NCI-H2227 (cell line): ENCODE measurements at regions not wholly inside any gene's neighbourhood (a gene's known extent, or its start where the extent isn't known, plus 50 kb on each side); places are given as distances from the start of the nearest gene placed in this dataset.
"Not testable (repeated sequence)": the region's sequence is repeated elsewhere in the genome, so short reads cannot be mapped to it uniquely, and the experiment has no call there.

ENCODE experiments used
- DNase-seq: peaks from one replicate; lab custom pipeline; 2025; ENCODE audit not compliant: unreplicated experiment; lab: John Stamatoyannopoulos, UW

DNA sequence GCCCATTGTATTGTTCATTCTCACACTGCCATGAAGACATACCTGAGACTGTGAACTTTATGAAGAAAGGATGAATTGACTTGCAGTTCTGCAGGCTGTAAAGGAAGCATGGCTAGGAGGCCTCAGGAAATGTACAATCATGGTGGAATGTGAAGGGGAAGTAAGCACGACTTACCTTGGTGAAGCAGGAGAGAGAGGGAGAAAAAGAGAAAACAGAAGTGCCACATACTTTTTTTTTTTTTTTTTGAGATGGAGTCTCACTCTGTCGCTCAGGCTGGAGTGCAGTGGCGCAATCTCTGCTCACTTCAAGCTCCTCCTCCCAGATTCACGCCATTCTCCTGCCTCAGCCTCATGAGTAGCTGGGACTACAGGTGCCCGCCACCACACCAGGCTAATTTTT is 871.9 kb upstream of the B3GALT2 start:
- DNase-seq: not testable (repeated sequence)

DNA sequence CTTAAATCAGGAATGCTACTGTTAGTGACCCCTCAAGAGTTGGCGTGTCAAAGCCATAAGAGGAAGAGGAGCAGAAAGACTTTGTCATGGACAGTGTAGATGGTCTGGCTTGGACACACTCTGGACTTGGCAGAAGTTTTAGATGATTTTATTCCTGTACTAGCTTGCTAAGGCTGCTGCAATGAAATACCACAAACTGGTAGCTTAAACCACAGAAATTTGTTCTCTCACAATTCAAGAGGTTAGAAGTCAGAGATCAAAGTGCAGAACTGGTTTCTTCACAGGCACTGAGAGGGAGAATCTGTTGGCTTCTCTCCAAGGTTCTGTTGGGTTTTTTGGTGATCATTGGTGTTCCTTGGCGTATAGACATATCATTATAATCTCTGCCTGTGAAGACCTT is 869.8 kb upstream of the B3GALT2 start:
- no peak for DNase-seq

- no peak for DNase-seq
These were observed 869.1 kb upstream of the B3GALT2 start for GRCh38 chr1:194055536-194055935.

DNA sequence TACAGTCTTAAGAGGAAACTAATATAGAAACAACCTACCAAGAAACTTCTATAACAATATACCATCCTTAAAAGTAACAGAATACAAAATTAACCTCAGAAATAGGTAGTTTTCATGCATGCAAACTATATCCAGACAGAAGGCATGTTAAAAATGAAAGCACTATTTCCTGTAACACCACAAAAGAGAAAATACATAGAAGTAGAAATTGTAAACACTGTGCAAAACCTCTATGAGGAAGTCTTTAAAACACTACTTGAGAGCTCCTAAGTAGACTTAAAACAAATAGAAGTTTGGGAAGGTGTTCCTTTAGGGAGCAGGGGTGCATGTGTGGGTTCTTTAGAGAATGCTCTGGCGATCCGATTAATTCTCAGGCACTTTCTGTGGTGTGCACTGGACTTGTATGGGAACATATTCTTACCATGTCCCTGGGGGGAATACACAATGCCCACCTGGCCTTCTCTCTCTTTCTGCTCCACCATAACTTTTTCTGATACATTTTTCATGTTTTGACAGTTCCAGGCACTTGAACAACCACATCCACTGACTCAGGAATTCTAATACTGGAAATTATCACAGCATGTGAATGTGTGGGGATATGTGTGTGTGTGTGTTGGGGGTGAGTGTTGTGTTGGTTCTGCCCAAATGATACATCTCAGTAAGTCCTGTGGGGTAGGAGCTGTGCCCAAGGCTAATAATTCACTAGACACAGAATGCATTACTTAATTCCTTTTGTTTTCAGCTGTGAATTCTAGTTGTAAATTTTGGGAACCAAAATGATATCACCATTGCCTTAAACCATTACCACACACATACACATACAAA is 866.3 kb upstream of the B3GALT2 start:
- no peak for DNase-seq

DNA sequence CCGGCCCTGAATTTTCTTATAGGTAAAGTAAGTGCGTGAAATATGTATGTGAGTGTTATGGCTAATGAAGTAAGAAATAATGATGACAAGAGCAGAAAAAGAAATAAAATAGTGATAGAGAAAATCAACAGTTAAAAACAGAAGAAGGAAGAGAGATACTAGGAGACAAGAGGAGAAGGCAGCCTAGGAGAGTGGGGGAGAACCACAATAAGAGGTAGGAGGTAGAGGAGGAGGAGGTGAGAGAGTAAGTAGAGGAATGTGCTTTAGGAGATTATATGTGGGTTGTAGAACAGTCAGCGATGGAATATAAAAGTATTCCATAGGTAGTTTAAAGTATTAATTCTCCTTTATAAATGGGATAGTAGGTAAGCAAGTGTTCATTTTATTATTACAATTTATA is 861.5 kb upstream of the B3GALT2 start:
- no peak for DNase-seq

DNA sequence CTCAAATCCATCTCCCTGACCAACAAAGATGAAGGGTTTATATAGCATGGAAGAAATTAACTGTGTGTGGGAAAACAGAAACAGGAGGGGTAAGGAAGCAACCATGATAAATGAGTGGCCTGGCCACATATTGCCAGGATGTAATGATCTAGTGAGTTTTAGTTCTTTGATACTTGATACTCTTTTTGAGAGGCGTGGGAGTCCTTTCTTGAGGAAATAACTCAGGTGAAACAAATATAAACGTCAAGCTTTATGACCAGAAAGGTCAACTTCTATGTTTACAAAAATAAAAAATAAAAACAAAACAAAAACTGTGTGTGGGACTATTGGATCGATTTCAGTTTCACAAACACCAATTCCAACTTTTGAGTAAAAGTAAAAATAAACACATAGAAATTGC is 860.8 kb upstream of the B3GALT2 start:
- DNase-seq: no peak

DNA sequence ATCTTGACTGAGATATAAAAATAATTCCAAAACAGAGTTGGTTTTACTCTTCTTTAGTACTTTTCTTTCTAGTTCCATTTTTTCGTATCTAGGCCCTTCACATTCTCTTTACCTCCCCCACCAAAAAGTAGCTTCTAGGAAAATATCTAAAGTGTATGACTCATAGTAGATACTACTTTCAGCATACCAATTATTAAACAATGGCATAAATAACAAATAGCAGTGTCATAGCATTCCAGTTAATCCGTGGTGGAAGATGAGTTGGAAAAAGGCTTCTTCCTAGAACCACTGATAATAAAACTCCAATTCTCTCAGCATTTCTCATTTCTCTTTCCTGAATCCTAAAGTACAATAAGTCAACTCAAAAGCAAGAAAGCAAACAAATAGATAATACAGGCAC is 859.0 kb upstream of the B3GALT2 start:
- no peak for DNase-seq

DNA sequence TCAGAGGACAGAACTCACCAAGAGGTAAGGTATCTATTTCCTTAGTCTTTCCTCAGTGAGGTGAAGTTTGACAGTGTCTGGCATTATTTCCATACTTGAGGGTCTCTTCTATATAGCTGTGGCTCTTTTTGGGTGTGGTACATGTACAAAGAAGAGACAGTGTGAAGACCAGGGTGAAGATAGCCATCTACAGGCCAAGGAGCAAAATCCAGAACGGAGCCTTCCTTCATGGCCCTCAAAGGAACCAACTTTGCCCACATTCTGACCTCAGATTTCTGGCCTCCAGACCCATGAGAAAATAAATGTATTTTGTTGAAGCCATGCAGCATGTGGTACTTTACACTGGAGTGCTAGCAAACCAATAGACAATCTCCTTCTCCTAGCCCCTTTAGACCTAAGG is 858.5 kb upstream of the B3GALT2 start:
- DNase-seq: no peak

DNA sequence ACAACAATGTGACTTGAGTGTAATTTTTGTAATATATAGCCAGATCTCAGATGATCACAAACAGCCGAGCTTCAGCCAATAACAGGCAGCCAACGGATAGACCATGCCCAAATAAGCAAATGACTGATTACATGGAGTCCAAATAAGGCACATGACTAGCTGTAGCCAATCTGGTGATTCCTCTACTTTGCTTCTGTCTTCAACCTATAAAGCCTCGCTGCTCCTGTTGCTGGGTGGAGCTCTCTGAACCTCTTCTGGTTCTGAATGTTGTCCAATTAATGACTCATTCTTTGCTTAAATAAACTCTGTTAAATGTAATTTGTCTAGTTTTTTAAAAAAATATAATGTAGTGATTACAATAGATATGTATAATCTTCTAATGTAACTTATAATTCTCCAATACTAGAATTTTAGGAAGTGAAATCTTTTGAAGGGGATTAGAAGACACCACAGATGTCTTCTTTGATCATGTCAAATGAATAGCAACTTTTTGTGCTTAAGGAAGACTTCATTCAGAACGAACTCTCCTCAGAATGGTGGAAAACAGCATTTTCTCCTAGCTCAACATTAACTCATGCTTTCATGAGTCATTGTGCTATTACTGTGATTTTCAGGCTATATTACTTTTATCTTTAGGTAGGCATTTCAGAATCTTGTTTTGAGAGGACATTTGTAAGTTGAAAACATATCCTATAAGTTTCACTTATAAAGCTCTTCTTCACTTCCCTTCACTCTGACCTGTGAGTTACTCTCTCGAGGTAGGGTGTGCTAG is 857.8 kb upstream of the B3GALT2 start:
- DNase-seq: no peak

GRCh38 chr1:194042736-194043135 is 856.3 kb upstream of the B3GALT2 start:
- DNase-seq: no peak

DNA sequence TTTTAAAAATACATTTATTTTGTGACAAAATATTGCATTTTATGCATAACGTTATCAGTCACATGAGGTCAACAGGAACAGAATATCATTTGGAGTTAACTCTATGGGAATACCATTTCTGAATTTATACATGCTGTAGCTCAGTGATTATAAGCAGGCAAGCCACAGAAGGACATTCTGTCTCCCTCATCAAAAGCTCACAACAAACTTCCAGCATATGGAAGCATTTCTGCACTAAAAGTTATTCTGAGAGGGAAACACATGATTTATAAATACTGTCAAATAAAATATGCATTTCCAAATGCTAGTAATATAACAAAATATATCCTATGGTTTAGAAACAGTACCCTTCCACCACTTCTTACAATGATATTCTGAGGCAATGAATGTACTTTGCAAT is 854.1 kb upstream of the B3GALT2 start:
- DNase-seq: no peak

DNA sequence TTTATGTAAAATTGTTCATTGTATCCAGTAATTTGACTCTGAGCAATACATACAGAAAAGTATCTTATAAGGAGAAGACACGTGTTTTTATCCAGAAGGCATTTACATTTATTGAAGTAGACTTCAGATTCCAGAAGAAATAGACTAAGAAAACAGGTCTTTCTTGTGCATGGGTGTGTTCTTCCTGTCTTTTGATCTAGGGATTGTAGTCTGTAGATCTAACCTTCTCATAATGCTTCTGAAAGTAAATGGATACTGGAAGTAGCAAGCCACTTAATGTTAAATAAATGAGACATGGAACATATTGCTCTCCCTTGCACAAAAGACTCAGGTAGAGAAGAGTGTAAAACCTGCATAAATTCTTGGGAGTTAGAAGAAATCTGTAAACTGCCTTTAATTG is 853.2 kb upstream of the B3GALT2 start:
- DNase-seq: no peak

- no peak for DNase-seq
These were observed 847.2 kb upstream of the B3GALT2 start for GRCh38 chr1:194033646-194034045.

DNA sequence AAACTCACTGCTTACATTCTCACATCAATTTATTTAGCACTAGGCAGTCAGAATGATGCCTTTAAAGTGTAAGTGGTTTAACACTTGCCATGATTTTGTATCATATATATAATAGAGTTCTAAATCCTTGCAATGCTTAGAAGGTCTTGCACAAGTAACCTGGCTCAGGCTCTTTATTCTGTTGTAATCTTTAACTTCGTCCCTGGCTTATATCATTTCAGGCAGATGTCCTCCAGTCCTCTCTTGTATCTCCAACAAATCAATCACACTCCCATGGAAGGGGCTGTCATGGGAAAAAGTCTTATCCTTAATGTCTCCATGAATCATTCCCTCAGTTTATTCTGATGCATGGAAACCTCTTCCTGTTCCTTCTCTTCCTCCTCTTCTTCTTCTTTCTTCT is 841.6 kb upstream of the B3GALT2 start:
- DNase-seq: no peak

GRCh38 chr1:194026422-194026821 is 840.0 kb upstream of the B3GALT2 start:
- no peak for DNase-seq

GRCh38 chr1:194024659-194025058 is 838.2 kb upstream of the B3GALT2 start:
- DNase-seq: no peak

- no peak for DNase-seq
These were observed 827.6 kb upstream of the B3GALT2 start for GRCh38 chr1:194014014-194014413.

DNA sequence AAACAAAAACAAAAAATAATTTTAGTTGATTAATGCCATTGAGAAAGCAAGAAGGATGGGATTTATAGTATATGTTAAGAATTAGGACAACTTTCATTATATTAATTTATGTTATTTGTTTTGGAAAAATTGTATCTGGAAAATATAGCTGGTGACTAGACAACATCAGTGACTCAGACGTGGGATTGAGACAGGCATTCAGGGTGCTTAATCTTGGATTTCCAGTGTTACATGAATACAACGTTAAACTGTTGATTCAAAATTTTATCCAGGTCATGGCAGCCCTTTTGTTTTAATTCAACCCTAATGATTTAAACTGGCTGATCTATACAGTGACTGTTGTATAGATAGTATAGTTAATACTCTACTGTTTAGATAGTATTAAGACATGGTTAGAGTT is 827.1 kb upstream of the B3GALT2 start:
- no peak for DNase-seq

DNA sequence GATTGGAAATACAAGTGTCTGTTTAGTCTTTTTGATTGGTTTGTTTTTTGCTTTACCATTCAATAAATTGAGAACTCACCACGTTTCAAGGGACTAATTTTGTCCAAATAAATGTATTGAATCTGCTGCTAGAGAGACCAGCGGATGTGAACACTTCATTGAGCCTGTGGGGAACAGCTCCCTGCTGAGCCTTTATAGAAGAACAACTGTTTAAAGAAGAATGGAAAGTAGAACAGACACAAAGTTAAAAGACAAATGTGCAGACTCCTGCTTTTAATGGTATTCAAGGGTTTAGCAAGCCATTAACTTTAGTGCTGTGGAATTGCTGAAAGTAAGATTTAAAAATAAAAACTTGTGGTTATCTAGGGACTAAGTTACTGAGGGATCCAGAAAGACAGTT is 817.7 kb upstream of the B3GALT2 start:
- DNase-seq: no peak

DNA sequence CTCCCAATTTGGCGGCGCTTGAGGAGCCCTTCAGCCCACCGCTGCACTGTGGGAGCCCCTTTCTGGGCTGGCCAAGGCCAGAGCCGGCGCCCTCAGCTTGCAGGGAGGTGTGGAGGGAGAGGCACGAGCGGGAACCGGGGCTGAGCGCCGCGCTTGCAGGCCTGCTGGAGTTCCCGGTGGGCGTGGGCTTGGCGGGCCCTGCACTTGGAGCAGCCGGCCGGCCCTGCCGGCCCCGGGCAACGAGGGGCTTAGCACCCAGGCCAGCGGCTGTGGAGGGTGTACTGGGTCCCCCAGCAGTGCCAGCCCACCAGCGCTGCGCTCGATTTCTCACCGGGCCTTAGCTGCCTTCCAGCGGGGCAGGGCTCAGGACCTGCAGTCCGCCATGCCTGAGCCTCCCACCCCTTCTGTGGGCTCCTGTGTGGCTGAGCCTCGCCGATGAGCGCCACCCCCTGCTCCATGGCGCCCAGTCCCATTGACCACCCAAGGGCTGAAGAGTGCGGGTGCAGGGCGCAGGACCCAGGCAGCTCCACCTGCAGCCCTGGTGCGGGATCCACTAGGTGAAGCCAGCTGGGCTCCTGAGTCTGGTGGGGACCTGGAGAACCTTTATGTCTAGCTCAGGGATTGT is 815.4 kb upstream of the B3GALT2 start:
- DNase-seq: not testable (repeated sequence)

DNA sequence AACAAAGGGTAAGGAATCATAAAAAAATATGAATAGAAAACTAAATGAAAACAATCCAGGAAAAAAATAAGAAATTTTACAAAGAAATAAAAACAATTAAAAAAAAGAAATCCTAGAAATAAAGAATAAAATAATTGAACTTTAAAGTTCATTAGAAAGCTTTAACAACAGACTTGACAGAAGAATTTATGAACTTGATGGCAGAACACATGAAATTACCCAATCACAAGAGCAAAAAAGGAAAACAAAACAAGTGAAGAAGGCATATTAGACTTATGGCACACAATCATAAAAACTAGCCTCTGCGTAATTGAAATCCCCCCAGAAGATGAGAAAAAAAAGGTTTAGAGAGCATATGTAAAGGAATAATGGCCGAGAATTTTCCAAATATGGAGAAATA is 802.5 kb upstream of the B3GALT2 start:
- no peak for DNase-seq

- no peak for DNase-seq
These were observed 792.8 kb upstream of the B3GALT2 start for GRCh38 chr1:193979219-193979618.
